K562 (cell line): ENCODE measurements at regions not wholly inside any gene's neighbourhood (a gene's known extent, or its start where the extent isn't known, plus 50 kb on each side); places are given as distances from the start of the nearest gene placed in this dataset.

ENCODE experiments used
- ATAC-seq: fragments of 200-7000 bp; cut with Tn5 transposase; 3 replicates; pipeline ENCODE4 v1.9.1; 2020; ENCODE audit warnings: moderate library complexity
- BruUV-seq: library from RNA; stranded (reverse); fragments of 400-500 nt; replicated peaks from 2 replicates; lab custom pipeline; 2021; lab: Mats Ljungman, UMichigan
- CTCF ChIA-PET: fragments of 300-600 bp; formaldehyde crosslinking; extraction: SDS; loops from one replicate; lab custom pipeline; 2021; ENCODE audit warnings: low intra/inter-chr PET ratio; lab: Yijun Ruan, JAX
- POLR2A ChIA-PET: fragments of 300-600, 350-650 bp; sonication (Branson Sonifier 250); formaldehyde crosslinking; extraction: SDS; loops from one replicate; lab custom pipeline; 2021; ENCODE audit warnings: antibody characterized with exemption, inconsistent platforms; lab: Yijun Ruan, JAX
- DNase-seq, 4 experiments: peaks; one replicate each; pipeline versions ENCODE4 v3.0.0 to v3.0.0-alpha.2; 2011 to 2018; ENCODE audit warnings: low spot score in 3 of 4, mixed read lengths in 3 of 4; ENCODE audit errors: extremely low read depth in 1 of 4
- FAIRE-seq: peaks from 2 replicates; lab custom pipeline; 2011; peaks lifted over from hg19 to GRCh38; lab: Jason Lieb, UNC
- H2AFZ ChIP-seq: 2 replicates; pipeline ENCODE4 v1.6.0; 2011; ENCODE audit warnings: low read depth, low read length, control low read depth, inconsistent platforms
- H3K27ac ChIP-seq: fragments of 200-600 bp; 3 replicates; pipeline ENCODE4 v1.8.0; 2011; ENCODE audit warnings: low read depth, mild to moderate bottlenecking, control low read depth, inconsistent platforms, low read length, moderate library complexity, mixed read lengths; ENCODE audit errors: extremely low read depth
- H3K27me3 ChIP-seq, 2 experiments: fragments of 300-600 bp in 1 of 2; 2 replicates in 1 of 2; 3 replicates in 1 of 2; pipeline versions ENCODE4 v1.6.0 to v1.8.0; 2011; ENCODE audit warnings: inconsistent platforms in 2 of 2, low read length in 2 of 2, mild to moderate bottlenecking in 1 of 2, mixed read lengths in 1 of 2, moderate library complexity in 1 of 2; ENCODE audit not compliant: control insufficient read depth in 2 of 2, insufficient read depth in 2 of 2
- H3K36me3 ChIP-seq: fragments of 300-600 bp; 3 replicates; pipeline ENCODE4 v1.8.0; 2011; ENCODE audit warnings: mild to moderate bottlenecking, low read length, inconsistent platforms; ENCODE audit not compliant: control insufficient read depth, insufficient read depth
- H3K4me1 ChIP-seq, 2 experiments: fragments of 200-600 bp in 1 of 2; replicated peaks in 1 of 2; 2 replicates in 1 of 2; 3 replicates in 1 of 2; pipeline versions ENCODE4 v1.5.1 to v1.8.0; 2011; ENCODE audit warnings: inconsistent platforms in 2 of 2, low read length in 2 of 2, mild to moderate bottlenecking in 1 of 2, mixed read lengths in 1 of 2, moderate library complexity in 1 of 2; ENCODE audit not compliant: control insufficient read depth in 2 of 2, insufficient read depth in 2 of 2
- H3K4me2 ChIP-seq: 2 replicates; pipeline ENCODE4 v1.6.1; 2011; ENCODE audit warnings: low read length, control low read depth, inconsistent platforms, mixed read lengths; ENCODE audit not compliant: insufficient read depth
- H3K4me3 ChIP-seq: fragments of 200-600 bp; sonication (generic), shearing (Covaris generic); 2 replicates; pipeline ENCODE4 v1.5.1; 2016; ENCODE audit warnings: control low read depth, inconsistent platforms
- H3K79me2 ChIP-seq: fragments of 200-600 bp; 3 replicates; pipeline ENCODE4 v1.8.0; 2011; ENCODE audit warnings: low read length, inconsistent platforms; ENCODE audit not compliant: control insufficient read depth, insufficient read depth
- H3K9ac ChIP-seq, 2 experiments: 2 replicates each; pipeline versions ENCODE4 v1.6.0 to v1.6.1; 2011; ENCODE audit warnings: low read depth in 2 of 2, low read length in 2 of 2, control low read depth in 1 of 2, inconsistent platforms in 1 of 2, mild to moderate bottlenecking in 1 of 2, mixed read lengths in 1 of 2; ENCODE audit not compliant: insufficient read depth in 1 of 2
- H3K9me1 ChIP-seq: one replicate; pipeline ENCODE4 v1.6.0; 2011; ENCODE audit warnings: inconsistent platforms, mild to moderate bottlenecking, low read length, moderate library complexity; ENCODE audit not compliant: control insufficient read depth, insufficient read depth
- H3K9me3 ChIP-seq: replicated peaks from 2 replicates; pipeline ENCODE4 v1.5.1; 2011; ENCODE audit warnings: low read depth, low read length, inconsistent platforms; ENCODE audit not compliant: control insufficient read depth, insufficient read depth
- H4K20me1 ChIP-seq: replicated peaks from 2 replicates; pipeline ENCODE4 v1.6.1; 2011; ENCODE audit warnings: low read length, inconsistent platforms, mixed read lengths; ENCODE audit not compliant: control insufficient read depth, insufficient read depth
- DACH1 ChIP-seq: fragments of 450-650 bp; IDR thresholded peaks from 2 replicates; pipeline ENCODE4 v1.6.1; 2018; ENCODE audit not compliant: partially characterized antibody
- SRSF7 ChIP-seq: fragments of 200-400 bp; formaldehyde crosslinking; optimal IDR thresholded peaks from 2 replicates; pipeline ENCODE3; 2017; ENCODE audit warnings: mild to moderate bottlenecking, low read depth, low read length
- ZFPM2 ChIP-seq: fragments of 250-450 bp; sonication (Bioruptor Pico); IDR thresholded peaks from 2 replicates; pipeline ENCODE4 v1.5.1; 2022; ENCODE audit warnings: mild to moderate bottlenecking
- ZNF197 ChIP-seq: fragments of 200-800 bp; sonication (Bioruptor generic); IDR thresholded peaks from 2 replicates; pipeline ENCODE4 v1.6.1; 2016; ENCODE audit warnings: low read depth, missing genetic modification characterization, missing compliant biosample characterization
- WGBS: fragments of 100-300 bp; shearing (Covaris generic); methylation state at CpG from one replicate; pipeline ENCODE4 v1.1.6; 2016; ENCODE audit warnings: low coverage, mixed read lengths; ENCODE audit not compliant: insufficient coverage; ENCODE audit errors: missing lambda C conversion rate; 5-methylcytosine and 5-hydroxymethylcytosine counted together
- in situ Hi-C: fragments of 300-500 bp; cut with MboI; formaldehyde crosslinking; loops from 4 replicates; pipeline ENCODE4 v1.15.0; 2018; ENCODE audit warnings: inconsistent platforms, mixed read lengths
- intact Hi-C: fragments of 100-400 bp; cut with micrococcal nuclease; formaldehyde crosslinking; loops from 2 replicates; pipeline ENCODE4 v1.14.2; 2022
- TF ChIP-seq, protein P1 (sequence below): sonication (generic); formaldehyde crosslinking; IDR thresholded peaks from 2 replicates; pipeline ENCODE4 v1.8.1; 2023; ENCODE audit warnings: mild to moderate bottlenecking, missing genetic modification reagents
- TF ChIP-seq, protein P2 (sequence below): sonication (generic); formaldehyde crosslinking; IDR thresholded peaks from 2 replicates; pipeline ENCODE4 v1.8.0; 2022; ENCODE audit warnings: missing genetic modification reagents, mild to moderate bottlenecking, moderate library complexity, borderline replicate concordance
- TF ChIP-seq, protein P3 (sequence below): fragments of 450-650 bp; IDR thresholded peaks from 2 replicates; pipeline ENCODE4 v1.6.1; 2016
- TF ChIP-seq, protein P4 (sequence below), 2 experiments: IDR thresholded peaks in 1 of 2; conservative IDR thresholded peaks in 1 of 2; 2 replicates each; pipeline ENCODE4 v1.6.1; 2016; ENCODE audit warnings: low read depth in 2 of 2, mild to moderate bottlenecking in 1 of 2, missing compliant biosample characterization in 1 of 2, missing genetic modification characterization in 1 of 2, moderate library complexity in 1 of 2

DNA sequence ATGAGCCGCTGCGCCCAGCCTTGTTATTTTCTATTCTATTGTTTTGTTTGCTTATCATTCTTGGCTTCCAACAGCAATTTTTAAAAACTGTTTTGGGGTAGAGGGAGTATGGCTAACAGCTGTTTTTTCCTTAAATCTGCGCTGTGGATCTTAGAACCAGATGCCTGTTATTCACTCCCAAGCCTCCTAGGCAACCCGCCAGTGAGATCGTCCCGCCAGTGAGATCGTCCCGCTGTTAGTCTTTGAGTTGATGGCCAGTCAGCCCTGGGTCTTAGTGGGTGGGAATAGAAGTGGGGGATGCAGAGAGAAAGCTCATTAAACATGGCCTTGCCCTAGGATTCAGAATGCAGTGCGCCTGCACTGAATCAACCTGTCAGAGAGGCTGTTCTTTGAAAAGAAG lies 67.3 kb upstream of the BICD1 start:
- ChIA-PET POLR2A (interaction anchor here (0.6 to 1.4 kb wide), 7 partner anchors 8 to 927 kb away, joined by 3 to 4 read pairs (median 3); no protein-coding TSS in a partner anchor), CTCF (no interaction called here)
- no peaks in the 10 kb centered on the region for H3K27me3 ChIP-seq
- peaks cover 27 to 29% of the 10 kb centered on the region in 2 experiments for H3K4me1 ChIP-seq
- no TSS peak for BruUV-seq
- in situ Hi-C loops (no loop called here), intact Hi-C loops (no loop called here)
- H4K20me1 ChIP-seq = no peaks in the 10 kb centered on the region
- no peak overlapping the region for H3K4me3 ChIP-seq
- peak overlapping the region; percentile 81 for H2AFZ ChIP-seq
- no peaks in the 10 kb centered on the region for H3K36me3 ChIP-seq
- ATAC-seq (peak; percentile 46), FAIRE-seq (peak; percentile 26), DNase-seq (peak; percentile 29 to 51 (median 43))
- H3K9me1 ChIP-seq = no peaks in the 10 kb centered on the region
- H3K9ac ChIP-seq = no peak overlapping the region; a peak in 1 of 4 replicates
- H3K4me2 ChIP-seq = 0 out of 2 replicates have a peak overlapping the region, but pooled peaks have one; percentile 4
- no peaks in the 10 kb centered on the region for H3K79me2 ChIP-seq
- H3K9me3 ChIP-seq = peaks cover 18% of the 10 kb centered on the region
- 44% methylated on average over 9 of the region's 9 CpGs for WGBS
- peak overlapping the region; percentile 56; the same call in 1 of the 3 replicates for H3K27ac ChIP-seq
- TF ChIP-seq, protein P1, sequence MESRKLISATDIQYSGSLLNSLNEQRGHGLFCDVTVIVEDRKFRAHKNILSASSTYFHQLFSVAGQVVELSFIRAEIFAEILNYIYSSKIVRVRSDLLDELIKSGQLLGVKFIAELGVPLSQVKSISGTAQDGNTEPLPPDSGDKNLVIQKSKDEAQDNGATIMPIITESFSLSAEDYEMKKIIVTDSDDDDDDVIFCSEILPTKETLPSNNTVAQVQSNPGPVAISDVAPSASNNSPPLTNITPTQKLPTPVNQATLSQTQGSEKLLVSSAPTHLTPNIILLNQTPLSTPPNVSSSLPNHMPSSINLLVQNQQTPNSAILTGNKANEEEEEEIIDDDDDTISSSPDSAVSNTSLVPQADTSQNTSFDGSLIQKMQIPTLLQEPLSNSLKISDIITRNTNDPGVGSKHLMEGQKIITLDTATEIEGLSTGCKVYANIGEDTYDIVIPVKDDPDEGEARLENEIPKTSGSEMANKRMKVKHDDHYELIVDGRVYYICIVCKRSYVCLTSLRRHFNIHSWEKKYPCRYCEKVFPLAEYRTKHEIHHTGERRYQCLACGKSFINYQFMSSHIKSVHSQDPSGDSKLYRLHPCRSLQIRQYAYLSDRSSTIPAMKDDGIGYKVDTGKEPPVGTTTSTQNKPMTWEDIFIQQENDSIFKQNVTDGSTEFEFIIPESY (CRISPR knock-in tag) = peak; percentile 86
- TF ChIP-seq SRSF7 (no peak), ZFPM2 (no peak), DACH1 (peak; percentile 53), ZNF197 (no peak)
- TF ChIP-seq, protein P2, sequence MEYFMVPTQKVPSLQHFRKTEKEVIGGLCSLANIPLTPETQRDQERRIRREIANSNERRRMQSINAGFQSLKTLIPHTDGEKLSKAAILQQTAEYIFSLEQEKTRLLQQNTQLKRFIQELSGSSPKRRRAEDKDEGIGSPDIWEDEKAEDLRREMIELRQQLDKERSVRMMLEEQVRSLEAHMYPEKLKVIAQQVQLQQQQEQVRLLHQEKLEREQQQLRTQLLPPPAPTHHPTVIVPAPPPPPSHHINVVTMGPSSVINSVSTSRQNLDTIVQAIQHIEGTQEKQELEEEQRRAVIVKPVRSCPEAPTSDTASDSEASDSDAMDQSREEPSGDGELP = 0 out of 2 replicates have a peak, but pooled peaks have one; percentile 34
- TF ChIP-seq, protein P3, sequence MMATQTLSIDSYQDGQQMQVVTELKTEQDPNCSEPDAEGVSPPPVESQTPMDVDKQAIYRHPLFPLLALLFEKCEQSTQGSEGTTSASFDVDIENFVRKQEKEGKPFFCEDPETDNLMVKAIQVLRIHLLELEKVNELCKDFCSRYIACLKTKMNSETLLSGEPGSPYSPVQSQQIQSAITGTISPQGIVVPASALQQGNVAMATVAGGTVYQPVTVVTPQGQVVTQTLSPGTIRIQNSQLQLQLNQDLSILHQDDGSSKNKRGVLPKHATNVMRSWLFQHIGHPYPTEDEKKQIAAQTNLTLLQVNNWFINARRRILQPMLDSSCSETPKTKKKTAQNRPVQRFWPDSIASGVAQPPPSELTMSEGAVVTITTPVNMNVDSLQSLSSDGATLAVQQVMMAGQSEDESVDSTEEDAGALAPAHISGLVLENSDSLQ = peak; percentile 25; the same call in 1 of the 2 replicates
- TF ChIP-seq, protein P4, sequence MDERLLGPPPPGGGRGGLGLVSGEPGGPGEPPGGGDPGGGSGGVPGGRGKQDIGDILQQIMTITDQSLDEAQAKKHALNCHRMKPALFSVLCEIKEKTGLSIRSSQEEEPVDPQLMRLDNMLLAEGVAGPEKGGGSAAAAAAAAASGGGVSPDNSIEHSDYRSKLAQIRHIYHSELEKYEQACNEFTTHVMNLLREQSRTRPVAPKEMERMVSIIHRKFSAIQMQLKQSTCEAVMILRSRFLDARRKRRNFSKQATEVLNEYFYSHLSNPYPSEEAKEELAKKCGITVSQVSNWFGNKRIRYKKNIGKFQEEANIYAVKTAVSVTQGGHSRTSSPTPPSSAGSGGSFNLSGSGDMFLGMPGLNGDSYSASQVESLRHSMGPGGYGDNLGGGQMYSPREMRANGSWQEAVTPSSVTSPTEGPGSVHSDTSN (CRISPR knock-in tag; IDR thresholded peaks at IDR 0.05; ENCODE audit: low read depth) = no peak
- TF ChIP-seq, protein P4 (tag; conservative IDR thresholded peaks at IDR 0.05; ENCODE audit: low read depth) = peak; percentile 32; the same call in 1 of the 2 replicates
